ENCODE measurements at regions not wholly inside any gene's neighbourhood (a gene's known extent, or its start where the extent isn't known, plus 50 kb on each side); places are given as distances from the start of the nearest gene placed in this dataset.

DNA sequence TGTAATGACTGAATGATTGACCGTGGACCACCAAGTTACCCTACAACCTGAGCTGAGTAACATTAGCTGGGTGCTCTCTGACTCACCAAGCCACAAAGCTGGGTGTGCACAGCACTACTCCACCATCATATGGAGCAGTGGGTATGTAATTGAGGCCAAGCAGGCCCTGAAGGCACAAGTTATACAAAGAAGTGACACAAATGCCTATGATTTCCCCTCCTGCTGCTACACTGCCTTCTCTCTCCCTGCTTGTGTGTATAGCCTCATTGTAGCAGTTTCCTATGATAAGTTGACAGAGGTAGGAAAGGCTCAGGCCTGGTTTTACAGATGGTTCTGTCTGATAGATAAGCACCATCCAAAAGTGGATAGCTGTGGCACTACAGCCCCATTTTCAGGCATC, 1327.2 kb upstream of the DDX18 start (continued):
- no peak for TF ChIP-seq ZNF592 (IDR thresholded peaks at IDR 0.05)
- TF ChIP-seq E2F8 (IDR thresholded peaks at IDR 0.05; ENCODE audit: low read depth, partially characterized antibody), result no peak
- TF ChIP-seq POLR2AphosphoS5 (IDR thresholded peaks at IDR 0.05; ENCODE audit: low read length), result no peak
- TF ChIP-seq NBN (IDR thresholded peaks at IDR 0.05), result no peak
- TF ChIP-seq PAX5 (IDR thresholded peaks at IDR 0.05; ENCODE audit: borderline replicate concordance, low read depth, low read length), result no peak
- no peak for TF ChIP-seq ZBTB40 (IDR thresholded peaks at IDR 0.05; ENCODE audit: borderline replicate concordance)
- TF ChIP-seq MLLT1 (IDR thresholded peaks at IDR 0.05), result no peak
- TF ChIP-seq NFXL1 (IDR thresholded peaks at IDR 0.05; ENCODE audit: borderline replicate concordance), result no peak
- no peak for TF ChIP-seq TCF3 (IDR thresholded peaks at IDR 0.05; ENCODE audit: borderline replicate concordance, insufficient read depth, low read depth, low read length)
- no peak for TF ChIP-seq SP1 (IDR thresholded peaks at IDR 0.05; ENCODE audit: low read depth, low read length)
- no peak for TF ChIP-seq NR2C2 (IDR thresholded peaks at IDR 0.05; ENCODE audit: borderline replicate concordance, control insufficient read depth, insufficient read length, low read depth)

All from GM12878 (cell line).